ENCODE measurements at regions not wholly inside any gene's neighbourhood (a gene's known extent, or its start where the extent isn't known, plus 50 kb on each side); places are given as distances from the start of the nearest gene placed in this dataset.

GRCh38 chr5:163089926-163090325 lies 347.5 kb upstream of the CCNG1 start:
- TF ChIP-seq REST (IDR thresholded peaks at IDR 0.05; ENCODE audit: insufficient read depth in 1 of 2, low read depth in 2 of 2, low read length in 2 of 2) (no peak), SIN3A (IDR thresholded peaks at IDR 0.05; ENCODE audit: borderline replicate concordance, insufficient read depth, low read length) (no peak), POLR2AphosphoS5 (IDR thresholded peaks at IDR 0.05; ENCODE audit: low read depth, low read length) (no peak), FOXP2 (optimal IDR thresholded peaks at IDR 0.05; ENCODE audit: borderline replicate concordance, extremely low read depth, extremely low read length, insufficient read depth) (no peak), TAF1 (IDR thresholded peaks at IDR 0.05; ENCODE audit: borderline replicate concordance, insufficient read depth, low read length) (no peak)

- no peak for TF ChIP-seq FOXP2 (optimal IDR thresholded peaks at IDR 0.05; ENCODE audit: borderline replicate concordance, extremely low read depth, extremely low read length, insufficient read depth)
- TF ChIP-seq TAF1 (IDR thresholded peaks at IDR 0.05; ENCODE audit: borderline replicate concordance, insufficient read depth, low read length) = no peak
- TF ChIP-seq POLR2AphosphoS5 (IDR thresholded peaks at IDR 0.05; ENCODE audit: low read depth, low read length) = no peak
- no peak for TF ChIP-seq REST (IDR thresholded peaks at IDR 0.05; ENCODE audit: insufficient read depth in 1 of 2, low read depth in 2 of 2, low read length in 2 of 2)
- TF ChIP-seq SIN3A (IDR thresholded peaks at IDR 0.05; ENCODE audit: borderline replicate concordance, insufficient read depth, low read length) = no peak
These were observed 342.8 kb upstream of the CCNG1 start for GRCh38 chr5:163094492-163095180.

GRCh38 chr5:163104464-163104863 lies 332.9 kb upstream of the CCNG1 start:
- TF ChIP-seq REST (IDR thresholded peaks at IDR 0.05; ENCODE audit: insufficient read depth in 1 of 2, low read depth in 2 of 2, low read length in 2 of 2) = no peak
- no peak for TF ChIP-seq TAF1 (IDR thresholded peaks at IDR 0.05; ENCODE audit: borderline replicate concordance, insufficient read depth, low read length)
- no peak for TF ChIP-seq POLR2AphosphoS5 (IDR thresholded peaks at IDR 0.05; ENCODE audit: low read depth, low read length)

- TF ChIP-seq TAF1 (IDR thresholded peaks at IDR 0.05; ENCODE audit: borderline replicate concordance, insufficient read depth, low read length) (no peak), POLR2AphosphoS5 (IDR thresholded peaks at IDR 0.05; ENCODE audit: low read depth, low read length) (no peak), SIN3A (IDR thresholded peaks at IDR 0.05; ENCODE audit: borderline replicate concordance, insufficient read depth, low read length) (no peak), FOXP2 (optimal IDR thresholded peaks at IDR 0.05; ENCODE audit: borderline replicate concordance, extremely low read depth, extremely low read length, insufficient read depth) (no peak), REST (IDR thresholded peaks at IDR 0.05; ENCODE audit: insufficient read depth in 1 of 2, low read depth in 2 of 2, low read length in 2 of 2) (no peak)
These were observed 331.9 kb upstream of the CCNG1 start for GRCh38 chr5:163105456-163105855.

GRCh38 chr5:163106098-163106497 lies 331.3 kb upstream of the CCNG1 start:
- TF ChIP-seq REST (IDR thresholded peaks at IDR 0.05; ENCODE audit: insufficient read depth in 1 of 2, low read depth in 2 of 2, low read length in 2 of 2) (no peak), TAF1 (IDR thresholded peaks at IDR 0.05; ENCODE audit: borderline replicate concordance, insufficient read depth, low read length) (no peak), SIN3A (IDR thresholded peaks at IDR 0.05; ENCODE audit: borderline replicate concordance, insufficient read depth, low read length) (no peak), FOXP2 (optimal IDR thresholded peaks at IDR 0.05; ENCODE audit: borderline replicate concordance, extremely low read depth, extremely low read length, insufficient read depth) (no peak), POLR2AphosphoS5 (IDR thresholded peaks at IDR 0.05; ENCODE audit: low read depth, low read length) (no peak)
